Activated CD4-positive, alpha-beta memory T cell treated with anti-CD3 and anti-CD28 coated beads for 36 hours (primary cell): ENCODE measurements at regions not wholly inside any gene's neighbourhood (a gene's known extent, or its start where the extent isn't known, plus 50 kb on each side); places are given as distances from the start of the nearest gene placed in this dataset.

Experiments
- CTCF ChIA-PET: fragments of 350-600 bp; sonication (Branson Sonifier 250); formaldehyde crosslinking; loops from one replicate; lab custom pipeline; 2021; ENCODE audit warnings: antibody characterized with exemption, inconsistent platforms; lab: Charles Lee
- POLR2A ChIA-PET: fragments of 350-600 bp; sonication (Branson Sonifier 250); formaldehyde crosslinking; loops from one replicate; lab custom pipeline; 2021; ENCODE audit warnings: antibody characterized with exemption; lab: Charles Lee
- DNase-seq: peaks from one replicate; pipeline ENCODE4 v3.0.0-alpha.2; 2020
- H3K27ac Mint-ChIP-seq: one replicate; pipeline ENCODE4 v1.8.0; 2021; ENCODE audit warnings: mixed read lengths
- H3K27me3 Mint-ChIP-seq: one replicate; pipeline ENCODE4 v1.8.0; 2021; ENCODE audit warnings: mixed read lengths
- H3K36me3 Mint-ChIP-seq: one replicate; pipeline ENCODE4 v1.8.0; 2021; ENCODE audit warnings: mixed read lengths
- H3K4me1 Mint-ChIP-seq: one replicate; pipeline ENCODE4 v1.8.0; 2021; ENCODE audit warnings: low read depth, mixed read lengths
- H3K4me3 Mint-ChIP-seq: one replicate; pipeline ENCODE4 v1.8.0; 2021; ENCODE audit warnings: mild to moderate bottlenecking, mixed read lengths
- H3K9me3 Mint-ChIP-seq: one replicate; pipeline ENCODE4 v1.8.0; 2021; ENCODE audit warnings: mixed read lengths
- intact Hi-C: fragments of 100-400 bp; cut with micrococcal nuclease; formaldehyde crosslinking; loops from one replicate; pipeline ENCODE4 v1.15.1; 2023

GRCh38 chr7:50962962-50963374 lies 180.3 kb upstream of the GRB10 start:
- Mint-ChIP-seq H3K36me3 (no peaks in the 10 kb centered on the region), H3K27ac (no peak overlapping the region), H3K9me3 (peaks cover 10% of the 10 kb centered on the region), H3K4me1 (no peaks in the 10 kb centered on the region), H3K4me3 (no peak overlapping the region), H3K27me3 (peaks cover 5% of the 10 kb centered on the region)
- intact Hi-C loops, result no loop called here
- DNase-seq, result no peak
- ChIA-PET CTCF (no interaction called here), POLR2A (no interaction called here)

- intact Hi-C loops, result no loop called here
- no peak overlapping the region for H3K27ac Mint-ChIP-seq
- POLR2A ChIA-PET, result no interaction called here
Observed at GRCh38 chr7:50962281-50962883, 179.7 kb upstream of the GRB10 start.

GRCh38 chr7:50960621-50961310 lies 178.1 kb upstream of the GRB10 start:
- intact Hi-C loops, result no loop called here
- no peak for DNase-seq
- Mint-ChIP-seq H3K27me3 (peaks cover 5% of the 10 kb centered on the region), H3K36me3 (no peaks in the 10 kb centered on the region), H3K27ac (no peak overlapping the region), H3K9me3 (no peaks in the 10 kb centered on the region), H3K4me3 (no peak overlapping the region), H3K4me1 (no peaks in the 10 kb centered on the region)
- ChIA-PET CTCF (no interaction called here), POLR2A (no interaction called here)

More at GRCh38 chr7:50962281-50962883, 179.7 kb upstream of the GRB10 start:
- Mint-ChIP-seq H3K36me3 (no peaks in the 10 kb centered on the region), H3K9me3 (peaks cover 4% of the 10 kb centered on the region), H3K27me3 (peaks cover 5% of the 10 kb centered on the region), H3K4me3 (no peak overlapping the region), H3K4me1 (no peaks in the 10 kb centered on the region)
- CTCF ChIA-PET, result no interaction called here
- DNase-seq, result no peak

- no peaks in the 10 kb centered on the region for H3K4me1 Mint-ChIP-seq
- H3K36me3 Mint-ChIP-seq, result no peaks in the 10 kb centered on the region
- no peaks in the 10 kb centered on the region for H3K9me3 Mint-ChIP-seq
- H3K27ac Mint-ChIP-seq, result no peak overlapping the region
- intact Hi-C loops, result no loop called here
- ChIA-PET POLR2A (no interaction called here), CTCF (no interaction called here)
- no peak overlapping the region for H3K4me3 Mint-ChIP-seq
- peaks cover 5% of the 10 kb centered on the region for H3K27me3 Mint-ChIP-seq
- no peak for DNase-seq
Observed at GRCh38 chr7:50959991-50960390, 177.3 kb upstream of the GRB10 start.

GRCh38 chr7:50959560-50959959 lies 176.9 kb upstream of the GRB10 start:
- no peaks in the 10 kb centered on the region for H3K4me1 Mint-ChIP-seq
- H3K27ac Mint-ChIP-seq, result no peak overlapping the region
- POLR2A ChIA-PET, result no interaction called here
- H3K27me3 Mint-ChIP-seq, result peaks cover 5% of the 10 kb centered on the region
- no peaks in the 10 kb centered on the region for H3K36me3 Mint-ChIP-seq
- H3K9me3 Mint-ChIP-seq, result no peaks in the 10 kb centered on the region
- no peak overlapping the region for H3K4me3 Mint-ChIP-seq
- CTCF ChIA-PET, result no interaction called here
- DNase-seq, result no peak
- intact Hi-C loops, result no loop called here

DNA sequence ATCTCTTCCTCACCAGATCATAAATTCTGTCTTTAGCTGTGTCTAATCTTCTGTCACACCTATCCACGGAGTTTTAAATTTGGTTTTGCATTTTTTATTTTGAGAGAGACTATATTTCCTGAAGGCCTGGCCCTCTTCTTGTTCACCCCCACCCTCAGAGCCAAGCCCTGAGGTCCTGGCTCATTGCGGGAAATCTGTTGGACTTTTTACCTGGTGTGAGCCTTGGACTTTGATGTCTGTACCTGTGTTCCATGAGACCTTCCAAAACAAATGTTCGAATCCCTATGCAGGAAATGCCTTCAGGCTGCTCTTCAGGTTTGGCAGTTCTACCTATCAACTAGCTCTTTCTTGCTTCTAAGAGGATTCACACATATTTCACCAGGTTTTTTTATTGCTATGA lies 175.2 kb upstream of the GRB10 start:
- intact Hi-C loops, result no loop called here
- no peaks in the 10 kb centered on the region for H3K9me3 Mint-ChIP-seq

GRCh38 chr7:50957431-50957830 lies 174.7 kb upstream of the GRB10 start:
- Mint-ChIP-seq H3K36me3 (no peaks in the 10 kb centered on the region), H3K4me1 (no peaks in the 10 kb centered on the region), H3K27ac (no peak overlapping the region), H3K4me3 (no peak overlapping the region), H3K27me3 (peaks cover 5% of the 10 kb centered on the region), H3K9me3 (no peaks in the 10 kb centered on the region)
- DNase-seq, result no peak
- ChIA-PET CTCF (no interaction called here), POLR2A (no interaction called here)
- intact Hi-C loops, result no loop called here

More for the DNA sequence above, 175.2 kb upstream of the GRB10 start:
- Mint-ChIP-seq H3K36me3 (no peaks in the 10 kb centered on the region), H3K4me1 (no peaks in the 10 kb centered on the region), H3K27ac (no peak overlapping the region), H3K27me3 (peaks cover 5% of the 10 kb centered on the region), H3K4me3 (no peak overlapping the region)
- ChIA-PET CTCF (no interaction called here), POLR2A (no interaction called here)
- DNase-seq, result no peak

DNA sequence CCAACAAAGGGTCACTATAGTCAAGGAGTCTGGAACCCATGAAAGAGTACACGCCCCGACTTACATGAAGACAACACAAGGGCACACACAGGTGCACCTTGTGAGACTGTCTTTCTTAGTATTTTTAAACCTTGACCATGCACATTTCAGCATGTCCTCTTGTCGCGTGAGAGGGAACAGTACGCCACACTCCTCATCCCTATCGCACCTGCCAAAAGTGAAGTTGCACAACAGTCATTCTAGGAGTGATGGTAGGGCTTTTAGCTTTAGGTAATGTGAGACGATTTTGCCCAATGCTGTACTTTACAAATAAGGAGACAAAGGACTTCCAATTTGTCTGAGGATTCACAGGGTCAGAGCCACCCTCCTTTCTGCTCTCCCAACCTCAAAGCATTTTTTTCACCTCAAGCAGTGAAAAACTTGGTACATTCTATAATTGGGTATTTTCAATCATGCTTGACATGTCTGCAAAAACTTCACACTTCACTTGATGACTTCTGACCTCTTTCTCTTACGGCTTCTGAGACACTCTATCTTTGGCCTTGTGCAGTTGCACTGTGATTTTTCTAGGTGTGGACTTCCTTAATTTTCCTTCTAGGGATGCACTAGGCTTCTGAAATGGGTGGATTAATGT lies 173.9 kb upstream of the GRB10 start:
- ChIA-PET CTCF (no interaction called here), POLR2A (no interaction called here)
- no peak for DNase-seq
- peaks cover 5% of the 10 kb centered on the region for H3K27me3 Mint-ChIP-seq
- H3K36me3 Mint-ChIP-seq, result no peaks in the 10 kb centered on the region
- no peaks in the 10 kb centered on the region for H3K4me1 Mint-ChIP-seq
- H3K4me3 Mint-ChIP-seq, result no peak overlapping the region
- H3K27ac Mint-ChIP-seq, result no peak overlapping the region
- intact Hi-C loops, result no loop called here
- no peaks in the 10 kb centered on the region for H3K9me3 Mint-ChIP-seq

DNA sequence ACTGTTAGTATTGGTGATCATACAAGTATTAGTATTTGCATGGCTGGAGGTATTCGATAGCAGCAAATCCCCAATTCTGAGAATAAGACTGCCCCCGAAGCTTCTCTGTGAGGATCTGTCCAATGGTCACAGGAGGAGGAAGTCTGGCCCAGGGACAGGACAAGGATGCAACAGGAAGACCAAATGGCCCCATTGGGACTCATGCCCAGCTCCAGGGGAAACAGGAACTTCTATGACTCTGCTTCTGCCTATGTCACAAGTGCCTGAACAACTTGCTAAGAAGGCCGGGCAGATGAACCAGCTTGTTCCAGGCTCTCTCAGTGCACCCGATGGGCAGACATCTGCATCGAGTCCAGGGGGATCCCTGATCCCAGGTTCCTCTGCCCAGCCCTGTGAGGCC lies 172.0 kb upstream of the GRB10 start:
- ChIA-PET CTCF (no interaction called here), POLR2A (no interaction called here)
- peaks cover 1% of the 10 kb centered on the region for H3K27me3 Mint-ChIP-seq
- no peaks in the 10 kb centered on the region for H3K36me3 Mint-ChIP-seq
- H3K4me1 Mint-ChIP-seq, result no peaks in the 10 kb centered on the region
- DNase-seq, result no peak
- H3K4me3 Mint-ChIP-seq, result no peak overlapping the region
- H3K27ac Mint-ChIP-seq, result no peak overlapping the region
- no peaks in the 10 kb centered on the region for H3K9me3 Mint-ChIP-seq
- intact Hi-C loops, result no loop called here

DNA sequence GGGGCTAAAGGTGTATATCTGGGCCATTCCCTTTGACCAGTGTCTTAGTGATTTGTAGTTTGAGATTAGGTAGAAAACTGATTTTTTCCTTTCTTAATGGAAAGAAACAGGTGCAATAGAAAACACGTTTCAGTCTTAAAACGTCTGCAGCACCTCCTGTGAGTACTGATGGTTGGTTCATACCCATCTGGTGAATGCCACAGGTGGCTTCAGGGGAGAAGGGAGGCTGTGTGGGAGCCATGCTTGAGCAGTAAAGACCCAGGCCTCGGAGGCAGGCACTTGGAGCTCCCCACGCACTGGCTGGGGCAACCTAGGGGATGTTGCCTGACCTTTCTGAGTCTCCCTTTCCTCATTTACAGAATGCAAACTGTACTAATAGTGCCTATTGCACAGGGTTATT lies 171.5 kb upstream of the GRB10 start:
- intact Hi-C loops, result no loop called here
- Mint-ChIP-seq H3K27ac (no peak overlapping the region), H3K4me1 (no peaks in the 10 kb centered on the region), H3K4me3 (no peak overlapping the region), H3K9me3 (peaks cover 3% of the 10 kb centered on the region), H3K36me3 (no peaks in the 10 kb centered on the region), H3K27me3 (no peaks in the 10 kb centered on the region)
- POLR2A ChIA-PET, result no interaction called here
- CTCF ChIA-PET, result no interaction called here
- no peak for DNase-seq

DNA sequence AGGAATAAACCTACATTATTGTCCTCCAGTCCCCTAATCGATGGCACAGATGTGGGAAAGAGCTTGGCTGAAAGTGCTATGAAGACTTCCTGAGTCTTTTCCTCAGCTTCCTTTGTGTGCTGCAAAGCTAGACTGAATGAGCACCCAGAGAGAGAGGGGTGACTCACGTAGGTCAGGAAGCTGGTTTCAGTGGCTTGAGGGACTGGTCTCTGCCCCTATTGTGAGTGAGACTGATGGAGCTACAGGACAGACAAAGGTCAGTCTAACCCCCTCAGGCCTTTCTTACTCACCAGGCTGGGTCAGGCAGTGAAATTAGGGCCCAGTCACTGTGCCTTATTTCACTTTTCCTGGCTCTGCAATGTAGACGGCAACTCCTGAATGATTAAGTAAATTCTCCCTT lies 171.1 kb upstream of the GRB10 start:
- ChIA-PET POLR2A (no interaction called here), CTCF (no interaction called here)
- Mint-ChIP-seq H3K36me3 (no peaks in the 10 kb centered on the region), H3K9me3 (peaks cover 6% of the 10 kb centered on the region), H3K27me3 (no peaks in the 10 kb centered on the region), H3K4me3 (no peak overlapping the region), H3K27ac (no peak overlapping the region), H3K4me1 (no peaks in the 10 kb centered on the region)
- intact Hi-C loops, result no loop called here
- no peak for DNase-seq

DNA sequence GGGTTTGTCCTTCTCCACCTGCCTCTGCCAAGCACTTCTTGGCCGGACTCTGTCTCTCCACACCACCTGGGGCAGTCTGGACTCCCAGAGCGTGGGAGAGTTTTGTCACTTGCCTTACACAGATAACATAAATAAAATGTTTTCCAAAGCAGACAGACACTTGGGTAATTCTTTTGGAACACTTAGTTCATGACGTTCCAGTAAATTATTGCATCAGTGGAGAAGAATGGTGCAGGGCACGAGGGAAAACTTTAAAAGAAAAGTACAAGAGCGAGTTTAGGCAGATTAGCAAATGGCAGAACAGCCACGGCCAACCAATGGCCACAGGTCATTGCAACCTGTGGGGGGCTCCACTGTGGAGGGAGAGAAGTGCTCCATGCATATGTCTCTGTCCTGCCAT lies 170.6 kb upstream of the GRB10 start:
- Mint-ChIP-seq H3K36me3 (no peaks in the 10 kb centered on the region), H3K9me3 (peaks cover 8% of the 10 kb centered on the region), H3K27ac (no peak overlapping the region), H3K27me3 (peaks cover 1% of the 10 kb centered on the region), H3K4me1 (no peaks in the 10 kb centered on the region), H3K4me3 (no peak overlapping the region)
- CTCF ChIA-PET, result no interaction called here
- intact Hi-C loops, result no loop called here
- no peak for DNase-seq
- POLR2A ChIA-PET, result no interaction called here

GRCh38 chr7:50952544-50952943 lies 169.8 kb upstream of the GRB10 start:
- CTCF ChIA-PET, result no interaction called here
- H3K4me1 Mint-ChIP-seq, result no peaks in the 10 kb centered on the region
- peaks cover 9% of the 10 kb centered on the region for H3K9me3 Mint-ChIP-seq
- POLR2A ChIA-PET, result no interaction called here
- DNase-seq, result no peak
- peaks cover 3% of the 10 kb centered on the region for H3K27me3 Mint-ChIP-seq
- H3K4me3 Mint-ChIP-seq, result no peak overlapping the region
- H3K36me3 Mint-ChIP-seq, result no peaks in the 10 kb centered on the region
- intact Hi-C loops, result no loop called here
- H3K27ac Mint-ChIP-seq, result no peak overlapping the region
